K562 (cell line): ENCODE measurements at regions not wholly inside any gene's neighbourhood (a gene's known extent, or its start where the extent isn't known, plus 50 kb on each side); places are given as distances from the start of the nearest gene placed in this dataset.

ENCODE experiments used
- ATAC-seq: fragments of 200-7000 bp; cut with Tn5 transposase; 3 replicates; pipeline ENCODE4 v1.9.1; 2020; ENCODE audit warnings: moderate library complexity
- BruUV-seq: library from RNA; stranded (reverse); fragments of 400-500 nt; replicated peaks from 2 replicates; lab custom pipeline; 2021; lab: Mats Ljungman, UMichigan
- CTCF ChIA-PET: fragments of 300-600 bp; formaldehyde crosslinking; extraction: SDS; loops from one replicate; lab custom pipeline; 2021; ENCODE audit warnings: low intra/inter-chr PET ratio; lab: Yijun Ruan, JAX
- POLR2A ChIA-PET: fragments of 300-600, 350-650 bp; sonication (Branson Sonifier 250); formaldehyde crosslinking; extraction: SDS; loops from one replicate; lab custom pipeline; 2021; ENCODE audit warnings: antibody characterized with exemption, inconsistent platforms; lab: Yijun Ruan, JAX
- DNase-seq, 4 experiments: peaks; one replicate each; pipeline versions ENCODE4 v3.0.0 to v3.0.0-alpha.2; 2011 to 2018; ENCODE audit warnings: low spot score in 3 of 4, mixed read lengths in 3 of 4; ENCODE audit errors: extremely low read depth in 1 of 4
- FAIRE-seq: peaks from 2 replicates; lab custom pipeline; 2011; peaks lifted over from hg19 to GRCh38; lab: Jason Lieb, UNC
- H2AFZ ChIP-seq: 2 replicates; pipeline ENCODE4 v1.6.0; 2011; ENCODE audit warnings: low read depth, low read length, control low read depth, inconsistent platforms
- H3K27ac ChIP-seq: fragments of 200-600 bp; 3 replicates; pipeline ENCODE4 v1.8.0; 2011; ENCODE audit warnings: low read depth, mild to moderate bottlenecking, control low read depth, inconsistent platforms, low read length, moderate library complexity, mixed read lengths; ENCODE audit errors: extremely low read depth
- H3K27me3 ChIP-seq, 2 experiments: fragments of 300-600 bp in 1 of 2; 2 replicates in 1 of 2; 3 replicates in 1 of 2; pipeline versions ENCODE4 v1.6.0 to v1.8.0; 2011; ENCODE audit warnings: inconsistent platforms in 2 of 2, low read length in 2 of 2, mild to moderate bottlenecking in 1 of 2, mixed read lengths in 1 of 2, moderate library complexity in 1 of 2; ENCODE audit not compliant: control insufficient read depth in 2 of 2, insufficient read depth in 2 of 2
- H3K36me3 ChIP-seq: fragments of 300-600 bp; 3 replicates; pipeline ENCODE4 v1.8.0; 2011; ENCODE audit warnings: mild to moderate bottlenecking, low read length, inconsistent platforms; ENCODE audit not compliant: control insufficient read depth, insufficient read depth
- H3K4me1 ChIP-seq, 2 experiments: fragments of 200-600 bp in 1 of 2; replicated peaks in 1 of 2; 2 replicates in 1 of 2; 3 replicates in 1 of 2; pipeline versions ENCODE4 v1.5.1 to v1.8.0; 2011; ENCODE audit warnings: inconsistent platforms in 2 of 2, low read length in 2 of 2, mild to moderate bottlenecking in 1 of 2, mixed read lengths in 1 of 2, moderate library complexity in 1 of 2; ENCODE audit not compliant: control insufficient read depth in 2 of 2, insufficient read depth in 2 of 2
- H3K4me2 ChIP-seq: 2 replicates; pipeline ENCODE4 v1.6.1; 2011; ENCODE audit warnings: low read length, control low read depth, inconsistent platforms, mixed read lengths; ENCODE audit not compliant: insufficient read depth
- H3K4me3 ChIP-seq: fragments of 200-600 bp; sonication (generic), shearing (Covaris generic); 2 replicates; pipeline ENCODE4 v1.5.1; 2016; ENCODE audit warnings: control low read depth, inconsistent platforms
- H3K79me2 ChIP-seq: fragments of 200-600 bp; 3 replicates; pipeline ENCODE4 v1.8.0; 2011; ENCODE audit warnings: low read length, inconsistent platforms; ENCODE audit not compliant: control insufficient read depth, insufficient read depth
- H3K9ac ChIP-seq, 2 experiments: 2 replicates each; pipeline versions ENCODE4 v1.6.0 to v1.6.1; 2011; ENCODE audit warnings: low read depth in 2 of 2, low read length in 2 of 2, control low read depth in 1 of 2, inconsistent platforms in 1 of 2, mild to moderate bottlenecking in 1 of 2, mixed read lengths in 1 of 2; ENCODE audit not compliant: insufficient read depth in 1 of 2
- H3K9me1 ChIP-seq: one replicate; pipeline ENCODE4 v1.6.0; 2011; ENCODE audit warnings: inconsistent platforms, mild to moderate bottlenecking, low read length, moderate library complexity; ENCODE audit not compliant: control insufficient read depth, insufficient read depth
- H3K9me3 ChIP-seq: replicated peaks from 2 replicates; pipeline ENCODE4 v1.5.1; 2011; ENCODE audit warnings: low read depth, low read length, inconsistent platforms; ENCODE audit not compliant: control insufficient read depth, insufficient read depth
- H4K20me1 ChIP-seq: replicated peaks from 2 replicates; pipeline ENCODE4 v1.6.1; 2011; ENCODE audit warnings: low read length, inconsistent platforms, mixed read lengths; ENCODE audit not compliant: control insufficient read depth, insufficient read depth
- BRF1 ChIP-seq: IDR thresholded peaks from 3 replicates; pipeline ENCODE4 v1.6.1; 2011; ENCODE audit warnings: borderline replicate concordance, mild to moderate bottlenecking; ENCODE audit not compliant: insufficient read length; ENCODE audit errors: extremely low read depth
- HES1 ChIP-seq: fragments of 450-650 bp; IDR thresholded peaks from 2 replicates; pipeline ENCODE4 v1.6.1; 2016; ENCODE audit warnings: low read depth, mild to moderate bottlenecking, moderate library complexity
- NR2C2 ChIP-seq, 2 experiments: fragments of 200-800 bp in 1 of 2; sonication (Bioruptor generic) in 1 of 2; sonication (generic) in 1 of 2; formaldehyde crosslinking in 1 of 2; IDR thresholded peaks; 2 replicates each; pipeline versions ENCODE4 v1.6.1 to v1.8.0; 2016 to 2022; ENCODE audit warnings: mild to moderate bottlenecking in 1 of 2, missing compliant biosample characterization in 1 of 2, missing genetic modification characterization in 1 of 2, missing genetic modification reagents in 1 of 2
- TFAM ChIP-seq: fragments of 250-450 bp; sonication (Bioruptor Pico); conservative IDR thresholded peaks from 2 replicates; pipeline ENCODE4 v1.5.0; 2021; ENCODE audit warnings: mild to moderate bottlenecking, moderate library complexity
- THAP12 ChIP-seq: fragments of 250-450 bp; sonication (Bioruptor Pico); IDR thresholded peaks from 2 replicates; pipeline ENCODE4 v1.9.0; 2021; ENCODE audit warnings: mild to moderate bottlenecking, inconsistent platforms
- U2AF2 ChIP-seq: fragments of 200-400 bp; formaldehyde crosslinking; optimal IDR thresholded peaks from 2 replicates; pipeline ENCODE3; 2017; ENCODE audit warnings: low read depth, mild to moderate bottlenecking, low read length
- YY1 ChIP-seq, 3 experiments: IDR thresholded peaks; 2 replicates each; pipeline ENCODE4 v1.6.1; 2011; ENCODE audit warnings: low read length in 2 of 3, mild to moderate bottlenecking in 2 of 3, moderate library complexity in 2 of 3, borderline replicate concordance in 1 of 3, control low read depth in 1 of 3, low read depth in 1 of 3; ENCODE audit not compliant: insufficient read depth in 3 of 3, insufficient replicate concordance in 2 of 3, control insufficient read depth in 1 of 3, insufficient read length in 1 of 3; ENCODE audit errors: extremely low read depth in 1 of 3
- ZBTB11 ChIP-seq, 3 experiments: fragments of 200-800 bp in 1 of 3; fragments of 250-450 bp in 1 of 3; fragments of 450-650 bp in 1 of 3; sonication (Bioruptor Pico) in 1 of 3; sonication (Bioruptor generic) in 1 of 3; formaldehyde crosslinking in 1 of 3; IDR thresholded peaks; 2 replicates each; pipeline versions ENCODE4 v1.6.1 to v1.8.0; 2016 to 2022; ENCODE audit warnings: mild to moderate bottlenecking in 2 of 3, missing genetic modification characterization in 2 of 3, missing compliant biosample characterization in 1 of 3, moderate library complexity in 1 of 3
- ZBTB34 ChIP-seq: fragments of 250-450 bp; sonication (Bioruptor Pico); IDR thresholded peaks from 2 replicates; pipeline ENCODE4 v1.8.0; 2021; ENCODE audit warnings: mild to moderate bottlenecking, moderate library complexity
- ZNF778 ChIP-seq: fragments of 450-650 bp; formaldehyde crosslinking; IDR thresholded peaks from 2 replicates; pipeline ENCODE4 v1.4.0; 2020; ENCODE audit warnings: mild to moderate bottlenecking, moderate library complexity
- WGBS: fragments of 100-300 bp; shearing (Covaris generic); methylation state at CpG from one replicate; pipeline ENCODE4 v1.1.6; 2016; ENCODE audit warnings: low coverage, mixed read lengths; ENCODE audit not compliant: insufficient coverage; ENCODE audit errors: missing lambda C conversion rate; 5-methylcytosine and 5-hydroxymethylcytosine counted together
- in situ Hi-C: fragments of 300-500 bp; cut with MboI; formaldehyde crosslinking; loops from 4 replicates; pipeline ENCODE4 v1.15.0; 2018; ENCODE audit warnings: inconsistent platforms, mixed read lengths
- intact Hi-C: fragments of 100-400 bp; cut with micrococcal nuclease; formaldehyde crosslinking; loops from 2 replicates; pipeline ENCODE4 v1.14.2; 2022

GRCh38 chr3:38992117-38992760 is 59.5 kb downstream of the SCN11A start (continued):
- no peak for TF ChIP-seq THAP12

GRCh38 chr3:38990621-38991020 is 61.1 kb downstream of the SCN11A start:
- Histone ChIP-seq H2AFZ (no peak overlapping the region), H3K4me3 (no peak overlapping the region), H4K20me1 (no peaks in the 10 kb centered on the region), H3K27me3 (peaks cover 28 to 56% of the 10 kb centered on the region in 2 experiments; a peak in 4 of 5 replicates), H3K36me3 (no peaks in the 10 kb centered on the region), H3K27ac (no peak overlapping the region), H3K9ac (no peak overlapping the region), H3K79me2 (no peaks in the 10 kb centered on the region), H3K4me1 (no peaks in the 10 kb centered on the region; a peak in 1 of 5 replicates), H3K9me1 (no peaks in the 10 kb centered on the region), H3K4me2 (no peak overlapping the region), H3K9me3 (no peaks in the 10 kb centered on the region)
- FAIRE-seq (no peak), ATAC-seq (no peak), DNase-seq (no peak)
- in situ Hi-C loops (no loop called here), intact Hi-C loops (no loop called here)
- ChIA-PET POLR2A (no interaction called here), CTCF (no interaction called here)
- no TSS peak for BruUV-seq
- TF ChIP-seq TFAM (CRISPR knock-in tag): no peak
- TF ChIP-seq ZBTB34 (CRISPR knock-in tag): no peak
- TF ChIP-seq ZBTB11 (CRISPR knock-in tag; IDR thresholded peaks at IDR 0.05): no peak
- no peak for TF ChIP-seq ZNF778 (CRISPR knock-in tag)
- no peak for TF ChIP-seq HES1
- no peak for TF ChIP-seq YY1 (IDR thresholded peaks at IDR 0.05; ENCODE audit: borderline replicate concordance in 1 of 3, control insufficient read depth in 1 of 3, extremely low read depth in 1 of 3, insufficient read depth in 3 of 3, insufficient read length in 1 of 3, insufficient replicate concordance in 2 of 3, low read depth in 1 of 3, low read length in 2 of 3)
- no peak for TF ChIP-seq NR2C2 (CRISPR knock-in tag; IDR thresholded peaks at IDR 0.05)
- TF ChIP-seq NR2C2 (tag; IDR thresholded peaks at IDR 0.05): no peak
- no peak for TF ChIP-seq U2AF2
- no peak for TF ChIP-seq BRF1
- 2% methylated on average over 3 of the region's 3 CpGs for WGBS
